ENCODE measurements at regions not wholly inside any gene's neighbourhood (a gene's known extent, or its start where the extent isn't known, plus 50 kb on each side); places are given as distances from the start of the nearest gene placed in this dataset.

- TF ChIP-seq, protein P1, sequence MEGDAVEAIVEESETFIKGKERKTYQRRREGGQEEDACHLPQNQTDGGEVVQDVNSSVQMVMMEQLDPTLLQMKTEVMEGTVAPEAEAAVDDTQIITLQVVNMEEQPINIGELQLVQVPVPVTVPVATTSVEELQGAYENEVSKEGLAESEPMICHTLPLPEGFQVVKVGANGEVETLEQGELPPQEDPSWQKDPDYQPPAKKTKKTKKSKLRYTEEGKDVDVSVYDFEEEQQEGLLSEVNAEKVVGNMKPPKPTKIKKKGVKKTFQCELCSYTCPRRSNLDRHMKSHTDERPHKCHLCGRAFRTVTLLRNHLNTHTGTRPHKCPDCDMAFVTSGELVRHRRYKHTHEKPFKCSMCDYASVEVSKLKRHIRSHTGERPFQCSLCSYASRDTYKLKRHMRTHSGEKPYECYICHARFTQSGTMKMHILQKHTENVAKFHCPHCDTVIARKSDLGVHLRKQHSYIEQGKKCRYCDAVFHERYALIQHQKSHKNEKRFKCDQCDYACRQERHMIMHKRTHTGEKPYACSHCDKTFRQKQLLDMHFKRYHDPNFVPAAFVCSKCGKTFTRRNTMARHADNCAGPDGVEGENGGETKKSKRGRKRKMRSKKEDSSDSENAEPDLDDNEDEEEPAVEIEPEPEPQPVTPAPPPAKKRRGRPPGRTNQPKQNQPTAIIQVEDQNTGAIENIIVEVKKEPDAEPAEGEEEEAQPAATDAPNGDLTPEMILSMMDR (IDR thresholded peaks at IDR 0.05; ENCODE audit: low read depth, low read length), result no peak
- no peak for TF ChIP-seq EZH2phosphoT487 (IDR thresholded peaks at IDR 0.05; ENCODE audit: low read depth)
Observed at GRCh38 chr2:117639401-117639800, 175.1 kb upstream of the DDX18 start.

Data from OCI-LY3 (cell line).